Loucy (cell line): ENCODE measurements at regions not wholly inside any gene's neighbourhood (a gene's known extent, or its start where the extent isn't known, plus 50 kb on each side); places are given as distances from the start of the nearest gene placed in this dataset.
A peak's percentile ranks its signal among the peaks of the same experiment; 100 is the strongest.

ENCODE experiments used
- H2AFZ ChIP-seq: fragments of 200-600 bp; sonication (generic); 2 replicates; pipeline ENCODE4 v1.6.0; 2016; ENCODE audit warnings: antibody characterized with exemption, mild to moderate bottlenecking, low read length, moderate library complexity
- H3F3A ChIP-seq: fragments of 200-600 bp; 2 replicates; pipeline ENCODE4 v1.6.0; 2016; ENCODE audit warnings: antibody characterized with exemption, low read depth, mild to moderate bottlenecking
- H3K27me3 ChIP-seq: fragments of 200-600 bp; sonication (generic); 2 replicates; pipeline ENCODE4 v1.6.1; 2014; ENCODE audit warnings: low read length, mild to moderate bottlenecking; ENCODE audit not compliant: insufficient read depth, poor library complexity, severe bottlenecking
- H3K36me3 ChIP-seq: fragments of 200-600 bp; sonication (generic); 2 replicates; pipeline ENCODE4 v1.6.1; 2016; ENCODE audit warnings: low read length; ENCODE audit not compliant: insufficient read depth
- H3K4me1 ChIP-seq: fragments of 200-600 bp; sonication (generic); 2 replicates; pipeline ENCODE4 v1.5.1; 2014; ENCODE audit warnings: low read length, mild to moderate bottlenecking; ENCODE audit not compliant: insufficient read depth, poor library complexity, severe bottlenecking
- H3K4me2 ChIP-seq: fragments of 200-600 bp; sonication (generic); 2 replicates; pipeline ENCODE4 v1.6.0; 2014; ENCODE audit warnings: antibody characterized with exemption, low read length, low read depth, mild to moderate bottlenecking; ENCODE audit not compliant: poor library complexity, severe bottlenecking
- H3K4me3 ChIP-seq: fragments of 200-600 bp; sonication (generic); 2 replicates; pipeline ENCODE4 v1.5.1; 2014; ENCODE audit warnings: low read length, mild to moderate bottlenecking, mixed read lengths; ENCODE audit not compliant: poor library complexity, severe bottlenecking
- H3K79me2 ChIP-seq: fragments of 200-600 bp; sonication (generic); 2 replicates; pipeline ENCODE4 v1.6.1; 2014; ENCODE audit warnings: low read length; ENCODE audit not compliant: insufficient read depth
- H3K9ac ChIP-seq: fragments of 200-600 bp; sonication (generic); 2 replicates; pipeline ENCODE4 v1.6.0; 2014; ENCODE audit warnings: mild to moderate bottlenecking, low read depth, low read length, moderate library complexity; ENCODE audit not compliant: poor library complexity, severe bottlenecking
- H3K9me2 ChIP-seq: fragments of 200-600 bp; sonication (generic); replicated peaks from 2 replicates; pipeline ENCODE4 v1.6.1; 2016; ENCODE audit warnings: low read depth, low read length, mixed read lengths
- H3K9me3 ChIP-seq: fragments of 200-600 bp; sonication (generic); 2 replicates; pipeline ENCODE4 v1.6.1; 2014; ENCODE audit warnings: mild to moderate bottlenecking, antibody characterized with exemption, low read length, low read depth; ENCODE audit not compliant: insufficient read depth
- H4K20me1 ChIP-seq: fragments of 200-600 bp; sonication (generic); 2 replicates; pipeline ENCODE4 v1.6.0; 2014; ENCODE audit warnings: antibody characterized with exemption, low read length, mild to moderate bottlenecking; ENCODE audit not compliant: insufficient read depth, poor library complexity, severe bottlenecking
- CTCF ChIP-seq: fragments of 200-600 bp; sonication (generic); conservative IDR thresholded peaks from 2 replicates; pipeline ENCODE4 v1.5.1; 2014; ENCODE audit warnings: mild to moderate bottlenecking, antibody characterized with exemption, low read length
- EZH2phosphoT487 ChIP-seq: fragments of 200-600 bp; IDR thresholded peaks from 2 replicates; pipeline ENCODE4 v1.6.1; 2018; ENCODE audit warnings: antibody characterized with exemption, mild to moderate bottlenecking, moderate library complexity, borderline replicate concordance

- H3F3A ChIP-seq = no peaks in the 10 kb centered on the region
- H3K4me2 ChIP-seq = peak overlapping the region; percentile 95
- H3K27me3 ChIP-seq = no peaks in the 10 kb centered on the region
- peak overlapping the region; percentile 77 for H3K4me3 ChIP-seq
- peak overlapping the region; percentile 83 for H3K9ac ChIP-seq
- H3K79me2 ChIP-seq = peaks cover 33% of the 10 kb centered on the region
- H3K36me3 ChIP-seq = no peaks in the 10 kb centered on the region
- H3K4me1 ChIP-seq = peaks cover 37% of the 10 kb centered on the region
- no peaks in the 10 kb centered on the region for H4K20me1 ChIP-seq
- TF ChIP-seq EZH2phosphoT487 (no peak), CTCF (no peak)
- H3K9me2 ChIP-seq = no peaks in the 10 kb centered on the region
- peak overlapping the region; percentile 95 for H2AFZ ChIP-seq
- no peaks in the 10 kb centered on the region for H3K9me3 ChIP-seq
Observed at GRCh38 chr2:144333143-144333555, 186.8 kb downstream of the ZEB2 start.

GRCh38 chr2:144332356-144333142 is 187.4 kb downstream of the ZEB2 start:
- peak overlapping the region; percentile 85 for H3K4me3 ChIP-seq
- no peaks in the 10 kb centered on the region for H3K36me3 ChIP-seq
- H4K20me1 ChIP-seq = no peaks in the 10 kb centered on the region
- peak overlapping the region; percentile 83 for H3K9ac ChIP-seq
- H3K27me3 ChIP-seq = no peaks in the 10 kb centered on the region
- peaks cover 41% of the 10 kb centered on the region for H3K4me1 ChIP-seq
- H2AFZ ChIP-seq = peak overlapping the region; percentile 95
- TF ChIP-seq CTCF = no peak
- no peak for TF ChIP-seq EZH2phosphoT487
- peaks cover 38% of the 10 kb centered on the region for H3K79me2 ChIP-seq
- H3K4me2 ChIP-seq = peak overlapping the region; percentile 95
- no peaks in the 10 kb centered on the region for H3K9me3 ChIP-seq
- no peaks in the 10 kb centered on the region for H3K9me2 ChIP-seq
- no peaks in the 10 kb centered on the region for H3F3A ChIP-seq

GRCh38 chr2:144331674-144332355 is 188.1 kb downstream of the ZEB2 start:
- Histone ChIP-seq H3K9ac (peak overlapping the region; percentile 91), H3K79me2 (peaks cover 45% of the 10 kb centered on the region), H3K27me3 (no peaks in the 10 kb centered on the region)

More at GRCh38 chr2:144331674-144332355, 188.1 kb downstream of the ZEB2 start:
- Histone ChIP-seq H3K36me3 (no peaks in the 10 kb centered on the region), H3K4me2 (peak overlapping the region; percentile 84), H3K9me2 (no peaks in the 10 kb centered on the region), H3F3A (no peaks in the 10 kb centered on the region), H3K4me3 (peak overlapping the region; percentile 85), H2AFZ (peak overlapping the region; percentile 78), H3K4me1 (peaks cover 48% of the 10 kb centered on the region), H4K20me1 (no peaks in the 10 kb centered on the region), H3K9me3 (no peaks in the 10 kb centered on the region)
- no peak for TF ChIP-seq EZH2phosphoT487
- peak; percentile 33 for TF ChIP-seq CTCF
